IPS-20b (cell line): ENCODE measurements at regions not wholly inside any gene's neighbourhood (a gene's known extent, or its start where the extent isn't known, plus 50 kb on each side); places are given as distances from the start of the nearest gene placed in this dataset.

ENCODE experiments used
- H3K27ac ChIP-seq: one replicate; pipeline ENCODE4 v1.5.1; 2013; ENCODE audit warnings: low read length
- H3K27me3 ChIP-seq: 2 replicates; pipeline ENCODE4 v1.6.1; 2013; ENCODE audit warnings: mild to moderate bottlenecking, low read length, inconsistent platforms; ENCODE audit not compliant: insufficient read depth
- H3K36me3 ChIP-seq: 2 replicates; pipeline ENCODE4 v1.6.1; 2013; ENCODE audit warnings: low read depth, mild to moderate bottlenecking, inconsistent platforms, low read length, moderate library complexity; ENCODE audit not compliant: insufficient read depth
- H3K4me1 ChIP-seq: 2 replicates; pipeline ENCODE4 v1.6.1; 2013; ENCODE audit warnings: mild to moderate bottlenecking, control low read depth, inconsistent platforms, low read length, moderate library complexity; ENCODE audit not compliant: insufficient read depth
- H3K4me3 ChIP-seq: 2 replicates; pipeline ENCODE4 v1.5.1; 2013; ENCODE audit warnings: mild to moderate bottlenecking, low read length, inconsistent platforms
- H3K9ac ChIP-seq: 2 replicates; pipeline ENCODE4 v1.6.1; 2013; ENCODE audit warnings: low read depth, mild to moderate bottlenecking, inconsistent platforms, low read length, moderate library complexity
- H3K9me3 ChIP-seq: 2 replicates; pipeline ENCODE4 v1.6.1; 2013; ENCODE audit warnings: mild to moderate bottlenecking, low read depth, low read length, inconsistent platforms; ENCODE audit not compliant: insufficient read depth

DNA sequence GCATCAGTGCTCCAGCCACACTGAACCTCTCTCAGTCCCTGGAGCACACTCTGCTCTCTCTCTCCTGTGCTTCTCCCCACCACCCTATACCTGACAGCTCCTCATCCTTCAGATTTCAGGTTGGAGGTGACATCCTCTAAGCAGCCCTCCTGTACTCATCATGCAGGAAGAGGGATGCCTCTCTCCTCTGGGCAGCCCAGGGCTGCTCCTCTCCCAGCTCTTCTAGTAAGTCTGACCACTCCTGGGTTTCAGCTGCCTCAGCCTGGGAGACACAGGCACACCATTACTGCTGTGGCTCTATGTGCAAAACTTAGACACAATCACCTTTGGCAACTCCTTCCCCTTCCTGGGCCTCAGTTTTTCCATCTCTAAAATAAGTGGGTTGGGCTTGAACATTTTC, 232.4 kb upstream of the BRINP1 start:
- no peaks in the 10 kb centered on the region for H3K4me1 ChIP-seq
- no peak overlapping the region for H3K27ac ChIP-seq
- no peaks in the 10 kb centered on the region for H3K9me3 ChIP-seq
- no peak overlapping the region for H3K4me3 ChIP-seq
- no peaks in the 10 kb centered on the region for H3K36me3 ChIP-seq
- H3K9ac ChIP-seq, result no peak overlapping the region
- H3K27me3 ChIP-seq, result no peaks in the 10 kb centered on the region

DNA sequence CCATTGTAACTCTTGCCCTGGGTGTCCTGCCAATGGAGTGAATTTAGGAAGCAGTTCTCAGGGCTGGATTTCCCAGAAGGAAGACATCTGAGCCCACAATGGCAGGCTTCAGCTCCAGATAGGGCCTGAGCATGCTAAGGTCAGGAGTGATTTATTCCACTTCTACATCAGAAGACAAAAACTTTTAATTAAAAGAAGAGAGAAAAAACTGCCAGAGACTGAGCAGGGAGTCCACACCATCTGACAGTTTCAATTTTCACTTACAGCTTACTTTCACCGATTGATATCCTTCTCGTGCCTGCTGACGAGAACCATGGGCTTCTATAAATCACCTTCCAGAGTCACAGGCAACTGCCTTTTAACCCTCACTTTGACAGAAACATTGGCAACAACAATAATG, 228.3 kb upstream of the BRINP1 start:
- H3K9ac ChIP-seq, result no peak overlapping the region
- H3K4me1 ChIP-seq, result no peaks in the 10 kb centered on the region
- no peaks in the 10 kb centered on the region for H3K27me3 ChIP-seq
- no peaks in the 10 kb centered on the region for H3K36me3 ChIP-seq
- no peak overlapping the region for H3K4me3 ChIP-seq
- no peak overlapping the region for H3K27ac ChIP-seq
- H3K9me3 ChIP-seq, result no peaks in the 10 kb centered on the region

DNA sequence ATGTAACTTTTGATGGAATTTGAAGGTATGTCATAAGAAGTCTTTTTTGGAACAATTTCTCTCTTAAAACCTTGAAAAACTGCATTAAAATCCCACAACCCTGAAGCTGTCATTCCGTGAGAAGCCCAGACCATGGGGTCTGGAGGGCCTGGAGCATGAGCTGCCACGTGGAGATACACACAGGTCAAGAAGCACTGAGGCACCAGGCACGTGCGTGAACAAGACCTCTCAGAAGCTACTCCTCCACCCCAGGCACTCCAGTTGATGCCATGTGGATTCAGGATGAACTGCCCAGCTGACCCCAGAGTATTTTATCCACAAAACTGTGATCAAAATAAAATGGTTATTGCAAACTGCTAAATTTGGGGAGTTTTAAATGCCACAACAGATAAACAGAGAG, 227.5 kb upstream of the BRINP1 start:
- Histone ChIP-seq H3K9ac (no peak overlapping the region), H3K27me3 (no peaks in the 10 kb centered on the region), H3K27ac (no peak overlapping the region), H3K4me1 (no peaks in the 10 kb centered on the region), H3K36me3 (no peaks in the 10 kb centered on the region), H3K4me3 (no peak overlapping the region), H3K9me3 (no peaks in the 10 kb centered on the region)

DNA sequence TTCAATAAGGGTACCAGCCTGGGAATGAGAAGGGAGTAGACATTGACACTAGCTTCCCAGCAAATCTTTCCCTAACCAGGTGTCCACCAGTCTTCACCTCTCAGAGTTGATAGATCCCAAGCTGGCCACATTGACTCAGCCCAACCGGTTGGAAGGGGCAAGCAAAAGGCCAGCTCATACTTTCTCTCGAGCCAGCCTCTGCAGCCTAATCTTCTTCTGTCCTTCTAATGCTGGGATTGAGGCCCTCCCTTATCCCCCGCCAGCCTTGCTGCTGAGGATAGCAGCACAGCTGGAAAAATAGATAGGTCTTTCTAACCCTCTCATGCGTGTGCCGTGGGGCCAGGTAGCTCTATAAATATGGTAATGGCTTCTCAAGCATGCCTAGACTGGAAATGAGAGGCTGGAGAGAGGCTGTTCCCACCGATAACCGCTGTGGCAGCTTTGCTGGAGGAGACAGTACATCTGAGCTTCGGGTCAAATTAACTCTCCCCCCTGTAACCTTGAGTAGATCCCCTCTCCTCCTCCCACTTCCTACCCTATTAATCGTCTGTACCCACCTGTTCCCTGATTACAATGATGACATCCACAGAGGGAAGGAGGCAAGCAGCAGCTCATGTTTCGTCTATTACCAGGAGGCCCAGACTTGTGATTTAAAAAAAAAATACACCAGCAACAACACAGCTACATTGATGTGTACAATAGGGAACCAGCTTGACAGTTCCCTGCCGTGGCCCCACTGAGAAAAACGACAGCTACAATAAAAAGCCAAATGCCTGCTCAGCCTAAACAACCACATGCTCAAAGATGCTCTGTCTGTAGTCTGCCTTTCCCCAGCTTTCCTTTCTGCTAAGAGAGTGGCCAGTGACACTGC, 219.9 kb upstream of the BRINP1 start:
- H3K4me1 ChIP-seq, result peaks cover 3% of the 10 kb centered on the region; the same call in 1 of the 2 replicates
- H3K4me3 ChIP-seq, result no peak overlapping the region
- H3K9ac ChIP-seq, result no peak overlapping the region
- no peaks in the 10 kb centered on the region for H3K9me3 ChIP-seq
- H3K36me3 ChIP-seq, result no peaks in the 10 kb centered on the region
- H3K27me3 ChIP-seq, result no peaks in the 10 kb centered on the region
- H3K27ac ChIP-seq, result no peak overlapping the region

DNA sequence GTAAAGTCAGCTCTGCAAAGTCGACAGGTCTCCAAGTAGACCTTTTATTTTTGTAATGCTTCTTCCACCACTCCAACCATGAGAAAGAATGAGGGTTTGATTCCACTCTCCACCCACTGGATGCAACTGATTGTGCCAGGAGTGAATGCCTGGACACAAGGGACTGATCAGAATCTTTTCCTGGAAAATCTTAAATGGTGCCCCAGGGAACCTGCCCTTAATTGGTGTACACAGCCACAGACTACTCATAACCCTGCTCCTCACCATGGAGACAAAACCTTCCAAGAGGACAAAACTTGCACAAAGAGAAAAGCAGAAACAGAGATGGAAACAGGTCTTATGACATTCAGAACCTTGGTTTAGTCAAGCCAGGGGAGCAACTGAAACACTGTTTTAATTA, 208.6 kb upstream of the BRINP1 start:
- Histone ChIP-seq H3K36me3 (no peaks in the 10 kb centered on the region), H3K27me3 (no peaks in the 10 kb centered on the region), H3K9me3 (no peaks in the 10 kb centered on the region), H3K27ac (no peak overlapping the region), H3K4me1 (no peaks in the 10 kb centered on the region), H3K9ac (no peak overlapping the region), H3K4me3 (no peak overlapping the region)

DNA sequence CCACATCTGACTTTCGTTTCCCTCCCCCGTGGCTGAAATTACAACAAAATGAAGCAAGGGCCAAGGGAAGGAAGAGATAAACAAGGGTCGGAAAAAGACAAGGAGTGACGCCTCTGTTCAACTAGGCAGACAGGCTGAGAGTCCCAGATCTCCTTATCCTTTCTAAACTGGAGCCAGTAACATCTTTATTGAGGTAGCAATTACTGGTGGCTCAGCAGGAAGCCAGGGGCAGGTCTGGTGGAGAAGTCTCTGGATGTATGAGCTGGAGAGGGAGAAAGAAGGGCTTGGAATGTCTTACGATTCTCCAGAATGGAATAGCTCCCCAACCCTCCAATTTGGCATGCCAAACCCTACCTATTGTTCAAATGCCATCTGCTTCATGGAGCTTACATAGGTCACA, 190.8 kb upstream of the BRINP1 start:
- Histone ChIP-seq H3K9ac (no peak overlapping the region), H3K27ac (no peak overlapping the region), H3K36me3 (no peaks in the 10 kb centered on the region), H3K27me3 (peaks cover 8% of the 10 kb centered on the region; the same call in 1 of the 2 replicates), H3K4me3 (no peak overlapping the region), H3K4me1 (no peaks in the 10 kb centered on the region; the same call in 1 of the 2 replicates), H3K9me3 (no peaks in the 10 kb centered on the region)

DNA sequence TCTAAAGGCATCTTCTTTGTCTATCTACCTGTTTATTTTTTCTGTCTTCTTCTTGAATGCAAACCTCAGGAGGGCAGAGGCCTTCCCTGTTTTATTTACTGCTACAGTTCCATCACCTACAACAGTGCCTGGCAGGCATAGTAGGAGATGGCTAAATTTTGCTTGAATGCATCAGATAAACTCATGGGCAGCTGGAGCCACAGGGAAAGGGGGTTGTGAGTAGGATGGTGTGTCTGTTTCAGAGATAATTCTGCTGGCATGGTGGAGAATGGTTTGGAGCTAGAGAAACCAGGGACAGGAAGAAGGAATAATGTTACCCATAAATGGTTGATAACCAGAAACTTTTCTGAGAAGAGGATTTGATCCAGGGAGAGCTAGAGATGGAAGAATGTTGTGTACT, 189.8 kb upstream of the BRINP1 start:
- Histone ChIP-seq H3K27ac (no peak overlapping the region), H3K27me3 (peaks cover 8% of the 10 kb centered on the region; the same call in 1 of the 2 replicates), H3K4me3 (no peak overlapping the region), H3K4me1 (no peaks in the 10 kb centered on the region; the same call in 1 of the 2 replicates), H3K36me3 (no peaks in the 10 kb centered on the region), H3K9ac (no peak overlapping the region), H3K9me3 (no peaks in the 10 kb centered on the region)

DNA sequence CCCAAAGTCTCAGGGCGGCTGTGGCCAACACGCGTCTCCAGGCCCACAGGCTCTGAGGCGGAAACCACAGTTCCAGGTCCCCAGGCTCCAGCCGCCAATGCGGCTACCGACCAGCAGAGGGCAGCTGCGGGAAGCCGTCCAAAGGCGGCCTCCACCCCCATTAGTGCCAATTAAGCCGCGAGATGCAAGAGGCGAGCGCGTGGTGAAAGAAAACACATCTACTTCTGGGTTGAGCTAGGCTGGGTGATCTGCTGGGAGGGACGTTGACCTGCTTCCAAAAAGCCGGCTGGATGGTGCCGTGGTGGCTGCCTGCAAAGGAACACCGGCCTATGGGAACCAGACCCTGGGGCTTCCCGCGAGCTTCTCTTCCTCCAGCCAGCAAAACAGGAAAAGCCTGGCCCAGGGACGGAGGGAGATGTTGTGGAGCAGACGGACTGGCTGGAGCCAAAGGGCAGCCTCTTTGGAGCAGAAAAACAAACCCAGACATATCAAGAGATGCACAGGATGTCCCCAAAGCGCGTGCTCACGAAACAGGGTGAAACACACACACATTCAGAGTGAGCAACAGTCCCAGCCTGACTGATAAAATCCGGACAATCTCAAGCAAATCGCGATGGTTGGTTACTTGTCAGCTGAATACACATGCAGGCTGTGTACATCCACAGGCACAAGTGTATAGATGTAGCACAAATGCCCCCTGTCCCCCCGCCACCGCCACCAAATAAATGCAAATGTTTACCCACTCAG, 187.1 kb upstream of the BRINP1 start:
- Histone ChIP-seq H3K36me3 (no peaks in the 10 kb centered on the region), H3K27ac (no peak overlapping the region), H3K4me3 (peak overlapping the region; percentile 46; the same call in 1 of the 2 replicates)

DNA sequence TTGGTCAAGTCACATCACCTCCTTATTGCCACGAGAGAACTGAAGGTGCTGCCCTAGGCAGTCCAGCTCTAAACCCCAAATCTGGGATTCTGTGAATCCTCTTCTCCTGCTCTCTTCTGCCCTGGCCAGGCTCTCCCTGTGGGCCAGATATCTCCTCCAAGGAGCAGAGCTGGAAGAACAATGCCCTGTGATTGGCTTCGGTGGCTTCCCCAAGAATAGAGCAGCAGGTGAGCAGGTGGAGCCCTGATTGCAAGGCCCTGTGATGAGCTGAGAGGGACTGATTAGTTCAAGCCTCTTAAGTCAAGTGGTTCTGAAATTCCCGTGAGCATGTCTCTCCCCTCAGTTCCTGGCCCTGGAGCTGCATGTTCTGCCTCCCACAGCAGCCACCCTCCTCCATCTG, 175.3 kb upstream of the BRINP1 start:
- H3K9ac ChIP-seq, result no peak overlapping the region
- no peaks in the 10 kb centered on the region for H3K4me1 ChIP-seq
- H3K27me3 ChIP-seq, result no peaks in the 10 kb centered on the region
- no peaks in the 10 kb centered on the region for H3K9me3 ChIP-seq
- H3K27ac ChIP-seq, result no peak overlapping the region
- H3K4me3 ChIP-seq, result no peak overlapping the region
- H3K36me3 ChIP-seq, result no peaks in the 10 kb centered on the region

More for the DNA sequence above, 187.1 kb upstream of the BRINP1 start:
- no peaks in the 10 kb centered on the region; the same call in 1 of the 2 replicates for H3K4me1 ChIP-seq
- peak overlapping the region; percentile 31; the same call in 1 of the 2 replicates for H3K9ac ChIP-seq
- peaks cover 8% of the 10 kb centered on the region; the same call in 1 of the 2 replicates for H3K27me3 ChIP-seq
- no peaks in the 10 kb centered on the region for H3K9me3 ChIP-seq

DNA sequence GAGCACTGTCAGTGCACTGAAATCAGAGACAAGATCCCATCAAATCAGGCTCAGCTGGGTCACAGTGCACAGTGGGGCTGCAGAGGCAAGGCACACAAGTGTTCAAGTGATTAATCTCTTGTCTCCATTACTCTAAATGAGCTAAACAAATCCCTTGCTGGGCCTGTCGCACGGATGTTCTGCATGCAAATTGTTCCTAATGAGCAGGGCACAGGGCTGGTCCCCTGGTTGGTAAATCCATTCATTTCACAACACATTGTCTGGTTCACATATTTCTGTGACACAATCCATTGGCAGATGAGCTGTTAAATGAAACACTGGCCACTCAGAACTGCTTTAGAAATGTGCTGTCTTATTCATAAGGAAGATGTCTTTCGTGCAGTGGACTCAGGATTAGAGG, 167.9 kb upstream of the BRINP1 start:
- no peak overlapping the region for H3K4me3 ChIP-seq
- no peak overlapping the region for H3K27ac ChIP-seq
- H3K4me1 ChIP-seq, result peaks cover 9% of the 10 kb centered on the region; the same call in 1 of the 2 replicates
- H3K27me3 ChIP-seq, result no peaks in the 10 kb centered on the region
- H3K36me3 ChIP-seq, result no peaks in the 10 kb centered on the region
- H3K9me3 ChIP-seq, result no peaks in the 10 kb centered on the region
- H3K9ac ChIP-seq, result no peak overlapping the region

DNA sequence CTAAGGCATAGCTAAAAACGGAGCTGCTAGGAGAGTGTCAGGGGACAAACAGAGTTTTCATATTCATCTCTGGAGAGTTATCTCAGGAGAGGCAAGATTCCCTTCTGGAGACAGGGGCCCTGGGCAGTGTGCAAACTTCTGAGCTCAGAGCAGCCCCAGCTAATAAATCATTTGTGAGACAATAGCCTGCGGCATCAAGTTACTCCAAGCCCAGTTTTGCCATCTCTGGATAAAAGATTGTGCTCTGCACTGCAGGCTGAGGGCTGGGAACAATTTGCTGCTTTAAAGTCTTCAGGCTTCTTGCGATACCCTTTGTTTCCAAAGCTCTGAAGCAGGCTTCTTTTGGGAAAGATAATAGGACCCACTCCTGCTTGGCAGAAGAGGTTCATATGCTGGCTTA, 164.3 kb upstream of the BRINP1 start:
- Histone ChIP-seq H3K4me3 (no peak overlapping the region; the same call in 1 of the 2 replicates), H3K36me3 (no peaks in the 10 kb centered on the region), H3K4me1 (peaks cover 9% of the 10 kb centered on the region; the same call in 1 of the 2 replicates), H3K27ac (no peak overlapping the region), H3K27me3 (no peaks in the 10 kb centered on the region), H3K9me3 (no peaks in the 10 kb centered on the region), H3K9ac (no peak overlapping the region)
